MM.1S (cell line): ENCODE measurements at regions not wholly inside any gene's neighbourhood (a gene's known extent, or its start where the extent isn't known, plus 50 kb on each side); places are given as distances from the start of the nearest gene placed in this dataset.

ENCODE experiments used
- DNase-seq: peaks from one replicate; pipeline ENCODE4 v3.0.0-alpha.2; 2015
- H2AFZ ChIP-seq: fragments of 300-600 bp; sonication (generic); 2 replicates; pipeline ENCODE4 v1.6.0; 2016; ENCODE audit warnings: antibody characterized with exemption, low read length
- H3F3A ChIP-seq: fragments of 300-600 bp; sonication (generic); 2 replicates; pipeline ENCODE4 v1.6.1; 2016; ENCODE audit warnings: mild to moderate bottlenecking, antibody characterized with exemption, low read length, moderate library complexity, mixed read lengths; ENCODE audit not compliant: insufficient read depth
- H3K27ac ChIP-seq: fragments of 300-600 bp; sonication (generic); 2 replicates; pipeline ENCODE4 v1.5.1; 2016; ENCODE audit warnings: mild to moderate bottlenecking, low read length
- H3K27me3 ChIP-seq: fragments of 300-600 bp; sonication (generic); replicated peaks from 2 replicates; pipeline ENCODE4 v1.6.0; 2016; ENCODE audit warnings: low read length; ENCODE audit not compliant: insufficient read depth
- H3K36me3 ChIP-seq: fragments of 300-600 bp; sonication (generic); replicated peaks from 2 replicates; pipeline ENCODE4 v1.6.1; 2016; ENCODE audit warnings: mild to moderate bottlenecking, low read length, mixed read lengths; ENCODE audit not compliant: insufficient read depth
- H3K4me1 ChIP-seq: fragments of 300-600 bp; sonication (generic); 2 replicates; pipeline ENCODE4 v1.6.1; 2016; ENCODE audit warnings: low read length, mixed read lengths
- H3K4me2 ChIP-seq: fragments of 300-600 bp; sonication (generic); 2 replicates; pipeline ENCODE4 v1.6.0; 2016; ENCODE audit warnings: low read depth, low read length
- H3K4me3 ChIP-seq: fragments of 300-600 bp; sonication (generic); 2 replicates; pipeline ENCODE4 v1.5.1; 2016; ENCODE audit warnings: low read length, mixed read lengths
- H3K79me2 ChIP-seq: fragments of 300-600 bp; sonication (generic); 2 replicates; pipeline ENCODE4 v1.6.1; 2016; ENCODE audit warnings: mixed run types, low read length, mixed read lengths
- H3K9ac ChIP-seq: fragments of 300-600 bp; sonication (generic); 2 replicates; pipeline ENCODE4 v1.6.1; 2016; ENCODE audit warnings: low read length, mixed read lengths
- H3K9me2 ChIP-seq: fragments of 300-600 bp; sonication (generic); replicated peaks from 2 replicates; pipeline ENCODE4 v1.6.1; 2016; ENCODE audit warnings: mild to moderate bottlenecking, low read length, mixed read lengths; ENCODE audit not compliant: insufficient read depth
- H3K9me3 ChIP-seq: fragments of 300-600 bp; sonication (generic); replicated peaks from 2 replicates; pipeline ENCODE4 v1.6.1; 2016; ENCODE audit warnings: mild to moderate bottlenecking, low read length, mixed read lengths; ENCODE audit not compliant: insufficient read depth
- H4K20me1 ChIP-seq: fragments of 300-600 bp; sonication (generic); 2 replicates; pipeline ENCODE4 v1.6.1; 2016; ENCODE audit warnings: mild to moderate bottlenecking, low read length, moderate library complexity, mixed read lengths; ENCODE audit not compliant: insufficient read depth
- EZH2 ChIP-seq: fragments of 300-600 bp; sonication (generic); optimal IDR thresholded peaks from 2 replicates; pipeline ENCODE3; 2017; ENCODE audit warnings: low read depth, mild to moderate bottlenecking, antibody characterized with exemption, low read length, mixed read lengths
- EZH2phosphoT487 ChIP-seq: fragments of 300-600 bp; sonication (generic); IDR thresholded peaks from 2 replicates; pipeline ENCODE4 v1.6.1; 2018; ENCODE audit warnings: antibody characterized with exemption, low read length
- TF ChIP-seq, protein P1 (sequence below): fragments of 300-600 bp; sonication (generic); IDR thresholded peaks from 2 replicates; pipeline ENCODE4 v1.5.1; 2016; ENCODE audit warnings: antibody characterized with exemption, low read length, mixed read lengths

DNA sequence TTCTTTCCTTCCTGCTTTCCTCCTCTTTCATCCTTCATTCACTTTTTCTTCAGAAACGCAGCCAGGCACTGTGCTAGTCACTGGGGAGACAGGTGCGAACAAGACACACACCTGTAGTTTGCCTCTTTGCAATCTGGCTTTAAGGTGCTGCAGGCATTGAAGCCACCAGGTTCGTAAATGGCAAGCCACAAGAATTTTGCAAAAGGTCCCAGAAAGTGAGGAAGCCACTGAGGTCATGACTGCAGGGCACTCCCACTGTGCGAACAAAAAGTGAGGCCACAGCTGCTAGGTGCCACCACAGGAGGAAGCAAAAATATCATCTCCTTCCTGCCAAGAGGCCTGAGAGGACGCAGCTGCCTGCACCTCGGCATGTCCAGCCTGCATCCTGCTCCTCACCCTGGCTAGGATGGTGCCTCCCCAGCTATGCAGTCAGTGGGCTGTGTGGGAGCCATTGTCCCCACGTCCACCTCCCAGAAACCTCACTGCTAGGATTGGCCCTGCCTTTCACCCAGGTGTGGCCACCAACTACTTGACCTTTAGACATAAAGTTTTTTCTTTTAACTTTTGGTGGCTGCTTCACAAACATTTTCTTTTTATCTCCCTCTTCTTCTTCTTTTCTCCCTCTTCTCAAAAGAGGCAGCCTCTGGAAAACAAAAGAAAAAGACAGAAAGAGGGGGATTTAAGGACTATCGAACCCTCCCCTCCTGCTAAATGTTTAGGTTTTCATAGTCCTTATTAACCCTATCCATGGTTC, 230.8 kb downstream of the BCAS1 start:
- H3K4me3 ChIP-seq: no peak overlapping the region
- H2AFZ ChIP-seq: no peak overlapping the region
- H3F3A ChIP-seq: peaks cover 33% of the 10 kb centered on the region
- peak; percentile 98 for DNase-seq
- H3K9me3 ChIP-seq: no peaks in the 10 kb centered on the region
- no peaks in the 10 kb centered on the region for H3K79me2 ChIP-seq
- H3K4me1 ChIP-seq: peaks cover 34% of the 10 kb centered on the region
- TF ChIP-seq, protein P1, sequence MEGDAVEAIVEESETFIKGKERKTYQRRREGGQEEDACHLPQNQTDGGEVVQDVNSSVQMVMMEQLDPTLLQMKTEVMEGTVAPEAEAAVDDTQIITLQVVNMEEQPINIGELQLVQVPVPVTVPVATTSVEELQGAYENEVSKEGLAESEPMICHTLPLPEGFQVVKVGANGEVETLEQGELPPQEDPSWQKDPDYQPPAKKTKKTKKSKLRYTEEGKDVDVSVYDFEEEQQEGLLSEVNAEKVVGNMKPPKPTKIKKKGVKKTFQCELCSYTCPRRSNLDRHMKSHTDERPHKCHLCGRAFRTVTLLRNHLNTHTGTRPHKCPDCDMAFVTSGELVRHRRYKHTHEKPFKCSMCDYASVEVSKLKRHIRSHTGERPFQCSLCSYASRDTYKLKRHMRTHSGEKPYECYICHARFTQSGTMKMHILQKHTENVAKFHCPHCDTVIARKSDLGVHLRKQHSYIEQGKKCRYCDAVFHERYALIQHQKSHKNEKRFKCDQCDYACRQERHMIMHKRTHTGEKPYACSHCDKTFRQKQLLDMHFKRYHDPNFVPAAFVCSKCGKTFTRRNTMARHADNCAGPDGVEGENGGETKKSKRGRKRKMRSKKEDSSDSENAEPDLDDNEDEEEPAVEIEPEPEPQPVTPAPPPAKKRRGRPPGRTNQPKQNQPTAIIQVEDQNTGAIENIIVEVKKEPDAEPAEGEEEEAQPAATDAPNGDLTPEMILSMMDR: no peak
- TF ChIP-seq EZH2 (no peak), EZH2phosphoT487 (no peak)
- H4K20me1 ChIP-seq: no peaks in the 10 kb centered on the region
- H3K9ac ChIP-seq: peak overlapping the region; percentile 14; the same call in 1 of the 2 replicates
- H3K27me3 ChIP-seq: no peaks in the 10 kb centered on the region
- peak overlapping the region; percentile 68 for H3K27ac ChIP-seq
- H3K4me2 ChIP-seq: peak overlapping the region; percentile 64
- no peaks in the 10 kb centered on the region for H3K36me3 ChIP-seq
- H3K9me2 ChIP-seq: no peaks in the 10 kb centered on the region

DNA sequence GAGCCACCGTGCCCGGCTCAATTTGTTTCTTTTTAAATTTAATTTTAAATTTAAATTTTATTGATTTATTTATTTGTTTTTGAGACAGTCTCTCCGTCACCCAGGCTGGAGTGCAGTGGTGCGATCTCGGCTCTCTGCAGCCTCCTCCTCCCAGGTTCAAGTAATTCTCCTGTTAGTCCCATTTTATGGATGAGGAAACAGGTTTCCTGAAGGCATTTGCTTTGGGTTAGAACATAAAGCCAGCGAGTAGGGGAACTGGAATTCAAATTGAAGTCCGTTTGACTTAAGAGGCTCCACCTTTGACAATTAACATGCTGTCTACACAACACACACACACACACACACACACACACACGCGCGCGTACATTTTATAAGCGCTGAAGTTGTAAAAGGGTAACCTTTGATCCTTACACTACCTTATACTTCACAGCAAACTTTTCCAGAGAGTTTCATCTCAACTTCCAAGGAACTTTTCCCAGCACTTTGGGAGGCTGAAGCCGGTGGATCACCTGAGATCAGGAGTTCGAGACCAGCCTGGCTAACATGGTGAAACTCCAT, 232.0 kb downstream of the BCAS1 start:
- Histone ChIP-seq H3K4me2 (no peak overlapping the region), H3K27me3 (no peaks in the 10 kb centered on the region), H4K20me1 (no peaks in the 10 kb centered on the region), H3K9me3 (no peaks in the 10 kb centered on the region), H3K9me2 (no peaks in the 10 kb centered on the region), H2AFZ (no peak overlapping the region), H3F3A (peaks cover 33% of the 10 kb centered on the region), H3K36me3 (no peaks in the 10 kb centered on the region), H3K9ac (no peak overlapping the region), H3K4me1 (peaks cover 29% of the 10 kb centered on the region), H3K4me3 (no peak overlapping the region), H3K27ac (no peak overlapping the region), H3K79me2 (no peaks in the 10 kb centered on the region)
- no peak for DNase-seq
- TF ChIP-seq, protein P1: no peak
- TF ChIP-seq EZH2phosphoT487: no peak
- no peak for TF ChIP-seq EZH2

DNA sequence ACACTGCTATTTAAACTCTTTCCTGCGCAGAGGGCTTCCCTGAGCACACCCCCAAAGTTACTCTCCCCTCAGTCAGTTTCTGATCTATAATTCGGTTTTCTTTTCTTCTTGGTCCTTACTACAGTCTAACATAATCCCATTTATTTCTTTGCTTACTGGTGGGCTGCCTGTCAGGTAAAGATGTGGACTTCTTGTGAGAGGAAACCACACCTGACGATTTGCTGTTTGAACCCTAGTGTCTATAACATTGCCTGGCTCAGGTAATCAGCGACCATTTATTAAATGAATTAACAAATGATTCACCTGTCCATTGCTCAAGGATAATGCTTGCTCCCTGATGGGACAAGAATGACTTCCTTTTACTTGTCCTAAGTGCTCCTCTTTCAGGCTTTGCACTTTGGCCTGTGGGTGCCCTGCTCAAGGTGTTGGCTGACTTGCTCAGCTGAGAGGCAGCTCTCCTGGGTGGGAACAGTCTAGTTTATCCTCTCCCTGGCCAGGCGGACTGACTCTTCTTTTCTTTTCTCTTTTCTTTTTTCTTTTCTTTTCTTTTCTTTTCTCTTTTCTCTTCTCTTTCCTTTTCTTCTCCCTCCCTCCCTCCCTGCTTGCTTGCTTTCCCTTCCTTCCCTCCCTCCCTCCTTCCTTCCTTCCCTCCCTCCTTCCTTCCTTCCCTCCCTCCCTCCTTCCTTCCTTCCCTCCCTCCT, 233.1 kb downstream of the BCAS1 start:
- Histone ChIP-seq H4K20me1 (no peaks in the 10 kb centered on the region), H3K27me3 (no peaks in the 10 kb centered on the region), H3K4me1 (peaks cover 19% of the 10 kb centered on the region), H2AFZ (no peak overlapping the region), H3K4me2 (no peak overlapping the region), H3K4me3 (no peak overlapping the region), H3K9me3 (no peaks in the 10 kb centered on the region), H3K36me3 (no peaks in the 10 kb centered on the region), H3K27ac (no peak overlapping the region), H3F3A (peaks cover 22% of the 10 kb centered on the region), H3K9me2 (no peaks in the 10 kb centered on the region), H3K9ac (no peak overlapping the region), H3K79me2 (no peaks in the 10 kb centered on the region)
- DNase-seq: no peak
- TF ChIP-seq EZH2phosphoT487 (no peak), EZH2 (no peak)
- TF ChIP-seq, protein P1: no peak
